OCI-LY3 (cell line): ENCODE measurements at regions not wholly inside any gene's neighbourhood (a gene's known extent, or its start where the extent isn't known, plus 50 kb on each side); places are given as distances from the start of the nearest gene placed in this dataset.

ENCODE experiments used
- CTCF ChIP-seq: fragments of 200-600, 300-600 bp; sonication (generic); IDR thresholded peaks from 2 replicates; pipeline ENCODE4 v1.5.1; 2014; ENCODE audit warnings: antibody characterized with exemption, low read length, low read depth
- EZH2phosphoT487 ChIP-seq: fragments of 200-600 bp; shearing (Covaris generic); IDR thresholded peaks from 2 replicates; pipeline ENCODE4 v1.6.1; 2018; ENCODE audit warnings: antibody characterized with exemption, mixed run types, low read depth

DNA sequence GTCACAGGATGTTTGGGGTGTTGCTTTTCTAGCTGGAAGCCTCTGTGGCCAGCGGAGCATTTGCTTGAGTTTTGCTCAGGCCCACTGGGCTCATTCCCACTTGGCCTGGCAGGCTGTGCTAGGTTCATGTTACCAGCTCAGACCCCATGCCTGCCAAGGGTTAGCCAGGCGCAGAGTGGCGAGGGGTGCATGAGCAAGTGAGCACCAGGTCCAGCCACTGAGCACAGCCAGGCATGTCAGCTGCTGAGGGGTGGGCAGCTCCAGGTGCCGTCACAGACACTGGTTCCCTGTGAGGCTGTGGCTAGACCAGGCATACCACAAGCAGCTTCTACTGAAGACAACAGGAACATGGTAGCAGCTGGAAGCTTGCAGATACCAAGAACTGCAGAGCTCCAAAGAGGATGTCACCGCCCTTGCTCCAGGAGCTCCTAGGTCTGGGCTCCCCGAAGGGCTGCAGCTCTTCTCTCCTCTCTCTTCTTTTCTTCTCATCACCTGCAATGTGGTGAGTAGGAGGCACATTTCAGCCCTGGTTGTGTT lies 52.0 kb upstream of the CYYR1 start:
- no peak for TF ChIP-seq CTCF
- no peak for TF ChIP-seq EZH2phosphoT487
